ENCODE measurements at regions not wholly inside any gene's neighbourhood (a gene's known extent, or its start where the extent isn't known, plus 50 kb on each side); places are given as distances from the start of the nearest gene placed in this dataset.
A peak's percentile ranks its signal among the peaks of the same experiment; 100 is the strongest.
"Not testable (repeated sequence)": the region's sequence is repeated elsewhere in the genome, so short reads cannot be mapped to it uniquely, and the experiment has no call there.

- Mint-ChIP-seq H3K36me3 (ENCODE audit: low read depth) (no peaks in the 10 kb centered on the region), H3K4me1 (ENCODE audit: low read depth) (peaks cover 15% of the 10 kb centered on the region), H3K9me3 (no peaks in the 10 kb centered on the region), H3K27ac (peak overlapping the region; percentile 73), H3K27me3 (ENCODE audit: low read depth) (peaks cover 32% of the 10 kb centered on the region), H3K4me3 (peak overlapping the region; percentile 63)
- CTCF ChIA-PET, result interaction anchor here (1.0 kb wide), 1 partner anchor 18 kb away, joined by 3 read pairs; no protein-coding TSS in a partner anchor
- DNase-seq, result peak; percentile 72
- intact Hi-C loops (cut with micrococcal nuclease), result loop anchor here (1.0 kb wide), 3 partner anchors 9 to 19 kb away; no protein-coding TSS in a partner anchor
These were observed 129.4 kb downstream of the PPIAL4G start for GRCh38 chr1:148353461-148354283.

DNA sequence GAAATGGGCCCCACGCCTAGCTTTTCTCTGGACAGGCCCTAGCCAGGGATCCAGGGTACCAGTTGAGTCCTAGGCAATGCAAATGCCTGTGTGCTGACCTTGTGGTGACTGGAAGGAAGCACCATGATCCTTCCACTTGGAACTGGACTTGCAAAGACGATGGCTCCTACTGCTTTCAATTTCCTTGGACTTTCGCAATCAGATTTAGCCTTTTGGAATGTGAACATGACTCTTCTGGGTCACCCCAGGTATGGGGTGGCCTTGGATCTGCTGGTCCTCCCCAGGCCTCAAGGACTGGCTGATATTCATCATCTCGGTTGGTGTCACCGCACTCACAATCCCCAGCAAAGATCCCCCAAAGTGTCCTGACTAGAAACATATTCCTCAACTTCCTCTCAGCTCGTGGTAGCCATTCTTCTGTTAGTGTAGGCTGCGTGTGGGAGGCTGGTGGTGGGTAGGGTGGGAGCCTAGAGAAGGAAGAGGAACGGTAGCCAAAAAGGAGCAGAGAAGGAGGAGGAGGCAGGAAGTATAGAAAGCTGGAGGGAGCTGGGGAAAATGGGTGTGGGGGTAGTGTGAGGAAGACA is 130.5 kb downstream of the PPIAL4G start:
- CTCF ChIA-PET, result no interaction called here
- Mint-ChIP-seq H3K27me3 (ENCODE audit: low read depth) (peaks cover 32% of the 10 kb centered on the region), H3K27ac (no peak overlapping the region), H3K4me3 (no peak overlapping the region), H3K9me3 (no peaks in the 10 kb centered on the region), H3K36me3 (ENCODE audit: low read depth) (no peaks in the 10 kb centered on the region), H3K4me1 (ENCODE audit: low read depth) (peaks cover 15% of the 10 kb centered on the region)
- intact Hi-C loops (cut with micrococcal nuclease), result loop anchor here (1.0 kb wide), 3 partner anchors 10 to 19 kb away; no protein-coding TSS in a partner anchor
- no peak for DNase-seq

- H3K36me3 Mint-ChIP-seq (ENCODE audit: low read depth), result no peaks in the 10 kb centered on the region
- H3K4me1 Mint-ChIP-seq (ENCODE audit: low read depth), result peaks cover 5% of the 10 kb centered on the region
- H3K27me3 Mint-ChIP-seq (ENCODE audit: low read depth), result peaks cover 15% of the 10 kb centered on the region
- CTCF ChIA-PET, result interaction anchor here (1.0 kb wide), 1 partner anchor 11 kb away, joined by 5 read pairs; no protein-coding TSS in a partner anchor
- no peak overlapping the region for H3K27ac Mint-ChIP-seq
- no peak overlapping the region for H3K4me3 Mint-ChIP-seq
- H3K9me3 Mint-ChIP-seq, result no peaks in the 10 kb centered on the region
- intact Hi-C loops (cut with micrococcal nuclease), result no loop called here
- DNase-seq, result no peak
These were observed 135.3 kb downstream of the PPIAL4G start for GRCh38 chr1:148347781-148348180.

- H3K4me1 Mint-ChIP-seq (ENCODE audit: low read depth); H3K27ac Mint-ChIP-seq; H3K9me3 Mint-ChIP-seq; H3K36me3 Mint-ChIP-seq (ENCODE audit: low read depth); H3K27me3 Mint-ChIP-seq (ENCODE audit: low read depth); H3K4me3 Mint-ChIP-seq; intact Hi-C loops (cut with micrococcal nuclease): not testable (repeated sequence)
- CTCF ChIA-PET, result interaction anchor here (0.7 to 1.8 kb wide), 6 partner anchors 9 to 33 kb away, joined by 3 to 7 read pairs (median 4); no protein-coding TSS in a partner anchor
- peak; percentile 62 for DNase-seq
These were observed 137.4 kb downstream of the PPIAL4G start for GRCh38 chr1:148345659-148346151.

DNA sequence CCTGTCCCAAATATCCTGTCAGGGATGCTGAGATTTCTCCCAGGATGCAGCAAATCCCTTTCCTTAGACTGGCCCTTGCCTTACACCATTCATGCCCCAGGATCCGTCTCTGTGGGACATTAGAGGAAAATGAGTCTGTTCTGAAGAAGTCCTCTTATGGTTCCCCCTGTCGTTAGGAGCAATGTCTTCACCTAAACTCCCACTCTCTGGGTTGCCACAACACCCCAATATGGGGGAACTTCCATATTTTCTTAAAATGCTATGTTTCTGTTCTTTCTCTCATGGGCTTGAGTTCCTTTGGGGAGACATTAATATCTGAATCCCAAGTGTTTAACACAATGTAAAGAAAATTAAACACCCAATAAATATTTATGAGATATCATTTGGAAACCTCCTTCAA is 138.5 kb downstream of the PPIAL4G start:
- DNase-seq; H3K4me1 Mint-ChIP-seq (ENCODE audit: low read depth); intact Hi-C loops (cut with micrococcal nuclease); H3K36me3 Mint-ChIP-seq (ENCODE audit: low read depth); H3K4me3 Mint-ChIP-seq; H3K27me3 Mint-ChIP-seq (ENCODE audit: low read depth); H3K9me3 Mint-ChIP-seq; H3K27ac Mint-ChIP-seq: not testable (repeated sequence)
- CTCF ChIA-PET, result interaction anchor here (1.1 to 1.8 kb wide), 3 partner anchors 8 to 14 kb away, joined by 4 to 7 read pairs (median 4); no protein-coding TSS in a partner anchor

GRCh38 chr1:148341729-148342128 is 141.4 kb downstream of the PPIAL4G start:
- H3K36me3 Mint-ChIP-seq (ENCODE audit: low read depth); H3K4me1 Mint-ChIP-seq (ENCODE audit: low read depth); DNase-seq; H3K4me3 Mint-ChIP-seq; H3K9me3 Mint-ChIP-seq; CTCF ChIA-PET; H3K27me3 Mint-ChIP-seq (ENCODE audit: low read depth); H3K27ac Mint-ChIP-seq; intact Hi-C loops (cut with micrococcal nuclease): not testable (repeated sequence)

DNA sequence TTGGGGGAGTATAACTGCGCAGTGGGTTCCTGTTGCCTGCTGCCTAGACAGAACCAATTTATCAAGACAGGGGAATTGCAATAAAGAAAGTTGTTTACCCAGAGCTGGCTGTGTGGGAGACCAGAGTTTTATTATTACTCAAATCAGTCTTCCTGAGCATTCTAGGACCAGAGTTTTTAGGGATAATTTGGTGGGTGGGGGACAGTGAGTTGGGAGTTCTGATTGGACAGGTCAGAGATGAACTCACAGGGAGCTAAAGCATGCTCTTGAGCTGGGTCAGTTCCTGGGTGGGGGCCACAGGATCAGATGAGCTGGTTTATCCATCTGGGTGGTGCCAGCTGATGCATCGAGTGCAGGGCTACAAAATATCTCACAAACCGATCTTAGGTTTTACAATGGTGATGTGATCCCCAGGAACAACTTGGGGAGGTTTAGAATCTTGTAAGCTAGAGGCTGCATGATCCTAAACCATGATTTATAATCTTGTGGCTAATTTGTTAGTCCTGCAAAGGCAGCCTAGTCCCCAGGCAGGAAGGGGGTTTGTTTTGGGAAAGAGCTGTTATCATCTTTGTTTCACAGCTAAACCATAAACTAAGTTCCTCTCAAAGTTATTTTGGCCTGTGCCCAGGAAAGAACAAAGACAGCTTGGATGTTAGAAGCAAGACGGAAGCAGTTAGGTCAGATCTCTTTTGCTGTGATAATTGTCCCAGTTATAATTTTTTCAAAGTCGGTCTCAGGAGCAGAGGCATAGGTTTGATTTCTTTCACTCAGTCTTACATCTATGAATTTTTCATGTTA is 146.8 kb downstream of the PPIAL4G start:
- peaks cover 31% of the 10 kb centered on the region for H3K4me1 Mint-ChIP-seq (ENCODE audit: low read depth)
- H3K9me3 Mint-ChIP-seq; DNase-seq; H3K27ac Mint-ChIP-seq; H3K27me3 Mint-ChIP-seq (ENCODE audit: low read depth); H3K36me3 Mint-ChIP-seq (ENCODE audit: low read depth): not testable (repeated sequence)
- CTCF ChIA-PET, result interaction anchor here (0.6 to 1.3 kb wide), 3 partner anchors 9 to 27 kb away, joined by 4 read pairs; no protein-coding TSS in a partner anchor
- H3K4me3 Mint-ChIP-seq, result peak overlapping the region; percentile 94
- intact Hi-C loops (cut with micrococcal nuclease), result loop anchor here (10.0 kb wide), 1 partner anchor 302 kb away; no protein-coding TSS in a partner anchor

DNA sequence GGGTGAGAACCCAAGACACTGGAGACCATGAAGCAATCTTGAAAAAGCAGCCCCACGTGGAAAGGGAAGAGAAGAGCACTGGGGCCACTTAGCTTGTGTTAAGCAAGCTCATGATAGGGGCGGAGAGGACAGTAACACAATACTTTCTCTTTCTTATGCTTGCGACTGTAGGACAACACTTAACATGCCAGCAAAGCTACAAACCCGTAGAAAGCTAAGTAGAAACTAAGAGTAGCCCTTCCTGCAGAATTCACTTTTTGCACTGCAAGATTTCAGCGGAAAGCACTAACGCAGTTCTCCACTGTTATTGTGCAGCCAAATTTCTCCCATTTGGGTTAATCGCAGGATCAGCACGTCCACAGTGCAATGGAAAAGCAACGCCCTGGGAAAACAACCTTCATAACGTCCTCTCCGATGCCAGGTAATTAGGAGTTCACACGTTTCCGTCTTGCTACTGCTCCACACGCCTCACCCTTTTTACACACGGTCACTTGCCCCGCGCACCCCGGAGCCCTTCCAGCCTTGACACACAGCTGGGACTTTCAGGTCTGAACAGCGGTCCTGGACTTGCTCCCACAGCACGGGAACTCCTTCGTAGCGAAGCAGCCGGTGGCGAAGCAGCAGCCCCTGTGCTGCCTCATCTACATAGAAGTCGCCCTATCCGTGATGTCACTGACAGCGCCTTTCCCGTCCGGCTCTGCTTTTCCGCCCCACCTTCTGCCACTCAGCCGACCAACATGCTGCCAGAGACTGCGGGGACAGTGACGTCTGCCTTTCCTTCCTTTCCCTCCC is 148.6 kb downstream of the PPIAL4G start:
- no peaks in the 10 kb centered on the region for H3K9me3 Mint-ChIP-seq
- peaks cover 11% of the 10 kb centered on the region for H3K27me3 Mint-ChIP-seq (ENCODE audit: low read depth)
- peaks cover 31% of the 10 kb centered on the region for H3K4me1 Mint-ChIP-seq (ENCODE audit: low read depth)
- CTCF ChIA-PET, result interaction anchor here (0.9 to 1.4 kb wide), 3 partner anchors 11 to 71 kb away, joined by 3 to 6 read pairs (median 4); no protein-coding TSS in a partner anchor
- peak; percentile 92 for DNase-seq
- peak overlapping the region; percentile 94 for H3K4me3 Mint-ChIP-seq
- intact Hi-C loops (cut with micrococcal nuclease), result loop anchor here (1.0 to 10.0 kb wide), 10 partner anchors 9 to 300 kb away; no protein-coding TSS in a partner anchor
- peaks cover 3% of the 10 kb centered on the region for H3K36me3 Mint-ChIP-seq (ENCODE audit: low read depth)
- peak overlapping the region; percentile 100 for H3K27ac Mint-ChIP-seq

GRCh38 chr1:148333875-148334338 is 149.2 kb downstream of the PPIAL4G start:
- H3K27me3 Mint-ChIP-seq (ENCODE audit: low read depth), result peaks cover 16% of the 10 kb centered on the region
- H3K27ac Mint-ChIP-seq, result peak overlapping the region; percentile 100
- CTCF ChIA-PET, result interaction anchor here (1.0 to 2.0 kb wide), 3 partner anchors 12 to 71 kb away, joined by 4 to 6 read pairs (median 4); no protein-coding TSS in a partner anchor
- H3K9me3 Mint-ChIP-seq, result no peaks in the 10 kb centered on the region
- intact Hi-C loops (cut with micrococcal nuclease), result loop anchor here (1.0 to 10.0 kb wide), 10 partner anchors 9 to 299 kb away; no protein-coding TSS in a partner anchor
- H3K36me3 Mint-ChIP-seq (ENCODE audit: low read depth), result peaks cover 3% of the 10 kb centered on the region
- peak; percentile 20 for DNase-seq
- peaks cover 31% of the 10 kb centered on the region for H3K4me1 Mint-ChIP-seq (ENCODE audit: low read depth)
- peak overlapping the region; percentile 94 for H3K4me3 Mint-ChIP-seq

GRCh38 chr1:148328884-148329283 is 154.2 kb downstream of the PPIAL4G start:
- CTCF ChIA-PET, result interaction anchor here (0.7 kb wide), 1 partner anchor 8 kb away, joined by 3 read pairs; no protein-coding TSS in a partner anchor
- no peak for DNase-seq
- intact Hi-C loops (cut with micrococcal nuclease), result no loop called here
- no peak overlapping the region for H3K27ac Mint-ChIP-seq
- H3K4me3 Mint-ChIP-seq, result peak overlapping the region; percentile 19
- no peaks in the 10 kb centered on the region for H3K36me3 Mint-ChIP-seq (ENCODE audit: low read depth)
- peaks cover 4% of the 10 kb centered on the region for H3K4me1 Mint-ChIP-seq (ENCODE audit: low read depth)
- no peaks in the 10 kb centered on the region for H3K9me3 Mint-ChIP-seq
- peaks cover 13% of the 10 kb centered on the region for H3K27me3 Mint-ChIP-seq (ENCODE audit: low read depth)

DNA sequence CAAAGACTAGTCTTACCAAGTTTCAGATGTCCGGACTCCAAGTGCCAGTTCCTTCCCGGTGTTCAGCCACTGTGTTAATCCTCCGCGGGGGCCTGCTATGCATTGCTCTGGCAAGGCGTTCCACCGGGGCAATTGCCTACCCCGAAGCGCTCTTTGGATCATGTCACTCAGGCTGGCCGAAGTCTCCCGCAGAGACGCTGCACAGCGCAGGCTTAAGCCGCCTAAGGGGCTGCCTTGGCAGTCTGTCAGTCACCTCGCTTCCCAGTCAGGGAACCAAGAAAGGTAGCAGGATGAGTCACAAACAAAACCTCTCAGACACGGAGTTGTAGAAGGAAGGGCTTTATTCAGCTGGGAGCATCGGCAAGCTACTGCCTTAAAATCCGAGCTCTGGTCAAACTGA is 158.1 kb downstream of the PPIAL4G start:
- H3K4me3 Mint-ChIP-seq; H3K36me3 Mint-ChIP-seq (ENCODE audit: low read depth); H3K27me3 Mint-ChIP-seq (ENCODE audit: low read depth); DNase-seq; H3K4me1 Mint-ChIP-seq (ENCODE audit: low read depth); intact Hi-C loops (cut with micrococcal nuclease); H3K27ac Mint-ChIP-seq; CTCF ChIA-PET; H3K9me3 Mint-ChIP-seq: not testable (repeated sequence)

Measured in activated naive CD4-positive, alpha-beta T cell treated with anti-CD3 and anti-CD28 coated beads for 36 hours (primary cell).